ENCODE measurements at regions not wholly inside any gene's neighbourhood (a gene's known extent, or its start where the extent isn't known, plus 50 kb on each side); places are given as distances from the start of the nearest gene placed in this dataset.

DNA sequence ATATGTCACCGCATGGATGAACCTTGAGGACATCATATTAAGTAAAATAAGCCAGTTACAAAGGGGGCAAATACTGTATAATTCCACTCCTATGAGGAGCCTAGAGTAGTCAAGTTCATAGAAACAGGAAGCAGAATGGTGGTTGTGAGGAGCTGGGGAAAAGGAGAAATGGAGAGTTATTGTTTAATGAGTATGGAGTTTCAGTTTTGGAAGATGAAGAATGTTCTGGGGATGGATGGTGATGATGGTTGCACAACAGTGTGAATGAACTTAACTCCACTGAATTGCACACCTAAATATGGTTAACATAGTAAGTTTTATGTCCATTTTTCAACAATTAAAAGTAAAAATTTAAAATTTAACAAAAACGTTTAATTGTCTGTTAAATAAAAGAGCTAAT, 220.9 kb upstream of the JUN start:
- TF ChIP-seq POLR2A (IDR thresholded peaks at IDR 0.05) = no peak
- TF ChIP-seq, protein P1, sequence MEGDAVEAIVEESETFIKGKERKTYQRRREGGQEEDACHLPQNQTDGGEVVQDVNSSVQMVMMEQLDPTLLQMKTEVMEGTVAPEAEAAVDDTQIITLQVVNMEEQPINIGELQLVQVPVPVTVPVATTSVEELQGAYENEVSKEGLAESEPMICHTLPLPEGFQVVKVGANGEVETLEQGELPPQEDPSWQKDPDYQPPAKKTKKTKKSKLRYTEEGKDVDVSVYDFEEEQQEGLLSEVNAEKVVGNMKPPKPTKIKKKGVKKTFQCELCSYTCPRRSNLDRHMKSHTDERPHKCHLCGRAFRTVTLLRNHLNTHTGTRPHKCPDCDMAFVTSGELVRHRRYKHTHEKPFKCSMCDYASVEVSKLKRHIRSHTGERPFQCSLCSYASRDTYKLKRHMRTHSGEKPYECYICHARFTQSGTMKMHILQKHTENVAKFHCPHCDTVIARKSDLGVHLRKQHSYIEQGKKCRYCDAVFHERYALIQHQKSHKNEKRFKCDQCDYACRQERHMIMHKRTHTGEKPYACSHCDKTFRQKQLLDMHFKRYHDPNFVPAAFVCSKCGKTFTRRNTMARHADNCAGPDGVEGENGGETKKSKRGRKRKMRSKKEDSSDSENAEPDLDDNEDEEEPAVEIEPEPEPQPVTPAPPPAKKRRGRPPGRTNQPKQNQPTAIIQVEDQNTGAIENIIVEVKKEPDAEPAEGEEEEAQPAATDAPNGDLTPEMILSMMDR (IDR thresholded peaks at IDR 0.05) = no peak

Measured in uterus (tissue), 2 donors.